ENCODE measurements at regions not wholly inside any gene's neighbourhood (a gene's known extent, or its start where the extent isn't known, plus 50 kb on each side); places are given as distances from the start of the nearest gene placed in this dataset.

- TF ChIP-seq CTCF (IDR thresholded peaks at IDR 0.05) (no peak), POLR2A (IDR thresholded peaks at IDR 0.05) (no peak)
- WGBS, 4 donors: 74 to 81% (median 80%) methylated on average over 3 of the region's 3 CpGs
- intact Hi-C loops (cut with DNase I): no loop called here
- H3K4me3 ChIP-seq: no peak overlapping the region
- DNase-seq: no peak
- H3K4me1 ChIP-seq (replicated peaks in 1 of 2): no peaks in the 10 kb centered on the region
- H3K27me3 ChIP-seq: no peaks in the 10 kb centered on the region
- no peaks in the 10 kb centered on the region for H3K36me3 ChIP-seq (replicated peaks in 1 of 2)
- H3K9me3 ChIP-seq (replicated peaks in 1 of 3): no peaks in the 10 kb centered on the region
- no peak overlapping the region for H3K27ac ChIP-seq
Observed at GRCh38 chr2:236393581-236393980, 129.4 kb upstream of the ASB18 start.

- WGBS, 4 donors: 94 to 95% (median 94%) methylated on average over 9 of the region's 9 CpGs
- intact Hi-C loops (cut with DNase I): no loop called here
- Histone ChIP-seq H3K4me3 (no peak overlapping the region), H3K9me3 (replicated peaks in 1 of 3) (no peaks in the 10 kb centered on the region), H3K27ac (no peak overlapping the region), H3K4me1 (replicated peaks in 1 of 2) (no peaks in the 10 kb centered on the region), H3K27me3 (no peaks in the 10 kb centered on the region), H3K36me3 (replicated peaks in 1 of 2) (no peaks in the 10 kb centered on the region)
- no peak for DNase-seq
- TF ChIP-seq POLR2A (IDR thresholded peaks at IDR 0.05) (no peak), CTCF (IDR thresholded peaks at IDR 0.05) (no peak)
Observed at GRCh38 chr2:236394571-236394970, 130.4 kb upstream of the ASB18 start.

- intact Hi-C loops (cut with DNase I): no loop called here
- 83 to 87% (median 86%) methylated on average over 7 of the region's 7 CpGs for WGBS, 4 donors
- Histone ChIP-seq H3K4me1 (replicated peaks in 1 of 2) (no peaks in the 10 kb centered on the region), H3K4me3 (no peak overlapping the region), H3K27ac (no peak overlapping the region), H3K27me3 (no peaks in the 10 kb centered on the region), H3K36me3 (replicated peaks in 1 of 2) (no peaks in the 10 kb centered on the region), H3K9me3 (replicated peaks in 1 of 3) (no peaks in the 10 kb centered on the region)
- no peak for DNase-seq
- TF ChIP-seq POLR2A (IDR thresholded peaks at IDR 0.05): no peak
- no peak for TF ChIP-seq CTCF (IDR thresholded peaks at IDR 0.05)
Observed at GRCh38 chr2:236395067-236395466, 130.9 kb upstream of the ASB18 start.

- Histone ChIP-seq H3K9me3 (replicated peaks in 1 of 3) (no peaks in the 10 kb centered on the region), H3K36me3 (replicated peaks in 1 of 2) (no peaks in the 10 kb centered on the region), H3K27me3 (no peaks in the 10 kb centered on the region), H3K27ac (no peak overlapping the region), H3K4me1 (replicated peaks in 1 of 2) (no peaks in the 10 kb centered on the region), H3K4me3 (no peak overlapping the region)
- TF ChIP-seq CTCF (IDR thresholded peaks at IDR 0.05) (no peak), POLR2A (IDR thresholded peaks at IDR 0.05) (no peak)
- intact Hi-C loops (cut with DNase I): no loop called here
- DNase-seq: no peak
- 87 to 94% (median 89%) methylated on average over 13 of the region's 13 CpGs for WGBS, 4 donors
Observed at GRCh38 chr2:236396818-236397350, 132.7 kb upstream of the ASB18 start.
